GM19397 (cell line): ENCODE measurements at regions not wholly inside any gene's neighbourhood (a gene's known extent, or its start where the extent isn't known, plus 50 kb on each side); places are given as distances from the start of the nearest gene placed in this dataset.
"Not testable (repeated sequence)": the region's sequence is repeated elsewhere in the genome, so short reads cannot be mapped to it uniquely, and the experiment has no call there.

Experiments used
- ATAC-seq: cut with Tn5 transposase; IDR thresholded peaks from one replicate; pipeline ENCODE4 v1.9.1; 2021; ENCODE audit warnings: mild to moderate bottlenecking, moderate library complexity; ENCODE audit not compliant: unreplicated experiment

DNA sequence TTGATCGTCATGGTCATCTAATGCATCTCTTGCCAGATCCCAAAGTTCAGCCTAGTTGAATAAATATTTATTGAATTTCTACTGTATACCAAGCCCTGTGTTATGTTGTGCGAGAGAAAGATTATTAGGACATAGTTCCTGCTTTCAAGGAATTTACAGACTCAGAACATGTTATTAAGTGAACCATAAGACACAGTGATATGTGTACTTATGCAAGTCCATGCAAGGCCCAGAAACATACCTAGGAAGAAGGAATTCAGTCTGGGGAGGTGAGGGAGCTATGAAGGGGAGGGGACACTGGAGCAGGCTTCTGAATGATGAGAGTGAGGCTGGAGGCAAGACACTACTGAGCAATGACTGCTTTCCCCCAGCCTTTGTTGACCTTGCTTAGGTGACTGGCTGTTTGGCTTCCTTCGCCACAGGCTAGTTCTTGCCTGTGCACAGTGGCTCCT lies 81.4 kb downstream of the ACAA2 start:
- ATAC-seq, result no peak

DNA sequence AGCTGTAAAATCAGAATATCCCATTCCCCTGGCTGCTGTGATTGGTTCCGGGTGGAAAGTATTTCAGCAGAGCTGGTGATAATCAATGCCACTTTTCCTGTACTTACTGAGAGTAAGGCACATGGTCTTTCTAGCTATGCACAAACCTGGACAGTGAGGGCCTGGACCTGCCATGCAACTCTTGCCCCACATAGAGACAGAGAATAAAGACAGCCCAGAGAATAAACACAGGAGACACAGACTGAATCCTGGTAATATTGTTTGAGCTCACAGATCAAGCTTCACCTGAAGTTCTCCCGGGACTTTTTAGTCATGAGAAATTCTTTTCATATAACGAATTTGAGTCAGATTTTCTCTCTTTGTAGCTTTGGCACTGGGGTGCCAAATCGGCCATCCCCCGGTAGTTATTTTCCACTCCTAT lies 81.9 kb downstream of the ACAA2 start:
- ATAC-seq, result no peak

DNA sequence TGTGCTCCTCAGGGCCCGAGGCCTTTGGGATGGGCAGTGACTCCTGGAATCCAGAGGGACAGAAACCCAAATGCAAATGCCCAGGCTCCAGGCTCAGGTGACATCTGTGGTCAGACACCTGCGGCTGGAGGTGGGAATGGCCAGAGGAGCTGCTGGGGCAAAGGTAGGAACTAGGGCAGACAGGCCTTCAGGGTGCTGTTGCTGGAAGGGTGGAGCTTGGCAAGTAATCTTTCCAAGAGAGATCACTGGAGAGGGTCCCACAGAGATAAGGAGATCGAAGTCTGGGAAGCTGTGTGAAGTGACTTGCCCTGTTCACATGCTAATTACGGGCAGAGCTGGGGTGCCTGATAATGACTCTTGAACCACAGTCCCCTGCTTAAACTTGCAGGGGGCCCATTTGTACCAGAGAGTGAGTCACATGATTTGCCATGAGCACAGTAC lies 82.4 kb downstream of the ACAA2 start:
- no peak for ATAC-seq

DNA sequence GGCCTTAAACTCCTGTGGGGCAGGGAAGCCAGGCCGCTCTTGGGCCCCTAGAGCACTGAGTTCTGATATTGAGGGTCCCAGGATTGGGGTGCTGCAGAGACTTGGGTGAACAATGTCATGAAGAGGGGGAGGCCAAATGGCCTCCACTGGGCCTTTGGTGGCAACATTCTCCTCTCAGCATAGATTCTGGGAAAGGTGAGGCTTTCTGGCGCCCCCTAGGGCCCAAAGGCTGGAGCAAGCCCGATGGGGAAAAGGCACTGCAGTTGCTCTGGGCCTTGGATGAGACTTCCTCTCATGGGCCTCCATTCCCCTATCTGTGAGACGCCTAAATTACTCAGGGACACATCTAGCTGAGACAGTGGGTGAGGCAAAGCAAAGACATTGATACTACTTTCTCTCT lies 84.8 kb downstream of the ACAA2 start:
- no peak for ATAC-seq

DNA sequence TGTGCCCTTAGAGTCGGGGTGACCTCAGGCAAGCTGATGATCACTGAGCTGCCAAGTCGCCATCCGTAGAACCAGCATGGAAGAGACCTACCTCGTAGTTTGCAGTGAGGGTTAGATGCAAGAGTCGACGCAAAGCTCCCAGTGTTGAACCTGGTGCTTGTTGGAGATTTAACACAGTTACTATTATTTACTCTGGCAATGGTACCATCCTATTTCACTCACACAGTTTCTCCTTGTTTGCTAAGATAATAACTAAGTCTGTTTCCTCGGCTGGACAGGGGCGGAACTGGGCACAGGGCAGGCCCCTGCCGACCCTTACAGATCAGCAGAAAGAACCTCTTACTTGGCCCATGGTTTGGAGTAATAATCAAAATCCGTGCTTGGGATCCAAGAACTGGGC lies 85.5 kb downstream of the ACAA2 start:
- no peak for ATAC-seq

DNA sequence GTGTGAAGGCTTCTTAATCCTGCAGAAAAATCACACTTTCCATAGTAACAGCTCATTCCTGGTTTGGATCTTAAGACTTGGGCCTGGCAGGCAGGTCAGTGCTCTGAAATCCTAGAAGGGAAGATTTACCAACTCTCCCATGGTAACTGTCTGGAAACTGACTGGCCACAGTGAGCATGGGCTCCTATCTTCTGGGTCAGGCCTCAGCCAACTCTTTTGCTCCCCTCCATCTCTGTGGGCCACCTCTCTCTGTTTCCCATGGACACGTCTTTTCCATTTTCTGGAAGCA lies 86.7 kb downstream of the ACAA2 start:
- ATAC-seq, result no peak

DNA sequence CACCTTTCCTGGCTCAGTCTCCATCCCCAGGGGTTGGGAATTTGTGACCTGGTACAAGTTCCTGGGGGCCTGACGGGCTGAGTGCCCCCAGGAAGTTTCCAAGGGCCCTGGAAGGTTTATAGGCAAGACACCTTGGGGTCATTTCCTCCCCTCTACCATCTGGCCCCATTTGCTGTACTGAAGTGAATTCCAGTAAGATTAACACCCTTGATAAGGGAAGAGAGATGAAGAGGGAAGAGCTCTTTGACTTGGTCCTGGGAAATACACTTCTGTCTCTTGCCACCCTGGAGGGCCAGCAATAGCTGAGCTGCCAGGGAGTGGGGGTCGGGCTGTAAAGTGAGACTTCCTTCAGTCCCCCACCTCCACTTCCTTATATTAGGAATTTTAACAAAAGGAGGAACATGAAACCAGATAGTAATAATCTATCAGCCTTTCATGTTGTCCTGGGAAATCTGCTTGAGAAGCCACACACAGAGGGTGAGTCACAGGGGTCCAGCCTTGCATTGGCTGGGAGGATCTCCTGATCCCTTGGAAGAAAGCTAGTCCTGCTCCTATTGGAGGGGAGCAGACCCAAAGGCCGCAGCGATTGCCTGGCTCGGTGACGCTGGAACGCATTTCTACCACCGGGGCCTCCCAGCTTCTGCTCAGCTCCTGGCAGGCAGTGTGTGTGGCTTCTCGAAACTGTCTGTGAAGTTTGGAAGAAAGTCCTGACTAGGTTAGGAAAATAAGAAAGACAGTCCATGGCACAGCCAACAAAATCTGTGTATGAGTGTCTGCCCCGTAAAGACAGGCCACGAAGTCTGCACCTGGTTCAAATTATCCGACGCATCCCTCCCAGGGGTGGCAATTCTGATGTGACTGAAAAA lies 87.3 kb downstream of the ACAA2 start:
- no peak for ATAC-seq

DNA sequence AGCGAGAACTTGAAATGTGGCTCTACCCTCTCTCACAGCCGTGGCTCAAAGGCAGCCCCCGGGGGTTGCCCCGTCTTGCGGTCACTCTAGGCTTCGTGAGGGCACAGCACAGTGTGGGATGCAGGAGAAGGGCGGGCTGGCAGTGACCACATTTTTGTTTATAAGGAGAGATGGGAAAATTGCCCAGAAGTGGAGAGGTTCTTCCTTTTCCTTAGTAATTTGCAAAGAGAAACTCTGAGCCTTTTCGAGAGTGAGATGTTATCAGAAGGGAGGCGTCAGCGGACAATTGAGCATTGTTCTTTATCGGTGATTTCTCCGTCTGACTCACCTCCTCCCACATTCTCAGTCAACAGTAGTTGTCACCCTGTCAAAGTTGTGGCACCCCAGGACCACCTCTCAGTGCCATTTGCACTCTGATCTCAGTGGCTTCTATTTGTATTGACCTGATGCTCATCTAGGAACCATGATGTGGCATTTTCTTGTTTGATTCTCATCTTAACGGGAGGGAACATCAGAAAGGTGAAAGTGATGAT lies 89.6 kb downstream of the ACAA2 start:
- ATAC-seq, result no peak

DNA sequence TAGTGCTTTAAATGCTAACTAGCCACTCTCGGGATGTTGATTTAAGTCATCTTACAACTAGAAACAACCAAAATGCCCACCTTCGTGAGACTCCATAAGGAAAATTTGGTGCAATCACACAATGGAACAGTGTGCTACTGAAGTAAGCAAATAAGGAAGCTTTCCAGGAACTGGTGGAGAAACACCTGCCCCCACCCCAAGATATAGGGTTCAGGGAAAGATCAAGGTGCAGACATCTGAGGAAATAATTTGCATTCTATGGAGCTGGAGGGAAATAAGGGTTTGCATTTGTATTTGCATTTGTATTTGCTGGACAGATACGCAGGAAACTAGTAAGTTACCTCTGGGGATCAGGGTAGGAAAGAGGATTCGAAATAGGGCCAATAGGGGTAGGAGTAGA lies 90.9 kb downstream of the ACAA2 start:
- no peak for ATAC-seq

DNA sequence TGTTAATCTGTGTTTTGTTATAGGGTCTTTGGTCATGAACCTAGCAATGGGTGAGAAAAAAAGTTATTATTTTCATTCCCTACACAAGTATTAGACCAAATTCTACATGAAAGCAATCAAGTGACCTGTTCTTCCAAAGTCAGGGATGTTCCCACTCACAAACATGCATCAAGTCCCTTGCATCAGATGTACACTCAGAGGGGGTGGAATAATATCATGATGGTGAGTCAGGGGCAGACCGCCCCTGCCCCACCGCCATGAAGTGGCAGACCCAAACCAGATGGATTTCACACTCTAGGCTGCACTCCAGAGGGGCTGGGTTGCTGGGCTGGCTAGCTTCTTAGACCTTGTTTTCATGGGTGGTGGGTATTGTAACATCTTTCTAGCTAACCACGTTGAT lies 91.4 kb downstream of the ACAA2 start:
- ATAC-seq, result no peak

DNA sequence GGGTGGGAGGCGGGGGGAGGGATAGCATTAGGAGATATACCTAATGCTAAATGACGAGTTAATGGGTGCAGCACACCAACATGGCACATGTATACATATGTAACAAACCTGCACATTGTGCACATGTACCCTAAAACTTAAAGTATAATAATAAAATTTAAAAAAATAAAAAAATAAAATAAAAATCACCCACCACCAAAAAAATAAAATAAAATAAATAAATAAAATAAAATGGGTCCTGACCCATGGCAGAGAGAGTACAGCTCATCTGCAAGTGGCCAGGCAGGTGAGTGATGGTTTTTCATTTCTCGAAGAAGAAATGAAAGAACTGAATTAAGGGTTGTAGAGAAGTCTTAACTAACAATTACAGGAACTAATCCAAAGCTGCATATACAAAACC lies 92.4 kb downstream of the ACAA2 start:
- not testable (repeated sequence) for ATAC-seq

DNA sequence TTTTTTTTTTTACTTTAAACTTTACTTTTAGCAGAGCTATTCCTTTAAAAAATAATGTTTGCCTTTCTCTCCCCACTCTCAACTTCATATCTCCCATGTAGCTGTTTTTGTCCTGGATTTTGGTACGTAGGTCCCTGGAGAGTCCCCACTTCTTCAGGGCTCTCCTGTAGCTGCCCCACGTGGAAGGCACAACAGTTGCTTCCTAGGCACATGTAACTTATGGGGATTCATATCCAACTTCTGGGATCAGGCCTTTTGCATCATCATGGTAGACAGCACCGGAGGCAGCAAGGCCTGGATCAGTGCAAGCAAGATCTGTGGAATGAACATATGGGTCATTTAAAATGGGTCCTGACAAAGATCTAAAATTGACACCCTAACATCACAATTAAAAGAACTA lies 95.7 kb downstream of the ACAA2 start:
- no peak for ATAC-seq

DNA sequence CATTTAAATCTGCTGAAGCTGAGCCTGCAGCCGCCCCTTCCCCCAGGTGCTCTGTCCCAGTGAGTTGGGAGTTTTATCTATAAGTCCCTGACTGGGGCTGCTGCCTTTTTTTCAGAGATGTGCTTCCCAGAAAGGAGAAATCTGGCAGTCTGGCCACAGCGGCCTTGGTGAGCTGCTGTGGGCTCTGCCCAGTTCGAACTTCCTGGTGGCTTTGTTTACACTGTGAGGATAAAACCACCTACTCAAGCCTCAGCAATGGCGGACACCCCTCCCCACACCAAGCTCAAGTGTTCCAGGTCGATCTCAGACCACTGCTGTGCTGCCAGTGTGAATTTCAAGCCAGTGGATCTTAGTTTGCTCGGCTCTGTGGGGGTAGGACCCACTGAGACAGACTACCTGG lies 97.3 kb downstream of the ACAA2 start:
- ATAC-seq, result no peak

DNA sequence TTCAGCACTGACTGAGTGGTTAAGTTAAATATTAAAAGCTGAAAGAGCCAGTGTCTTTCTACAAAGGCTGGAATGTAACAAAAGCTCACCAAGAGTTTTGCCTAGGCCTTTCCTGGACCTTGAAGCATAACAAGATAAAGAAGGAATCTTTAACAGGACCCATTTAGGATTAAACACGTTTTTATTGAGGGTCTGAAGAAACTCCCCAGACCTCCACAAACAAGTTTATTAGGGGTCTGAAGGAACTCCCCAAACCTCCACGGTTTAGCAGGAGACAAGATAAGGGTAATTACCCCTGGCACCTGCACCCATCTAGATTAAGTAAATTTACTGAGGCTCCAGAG lies 104.0 kb downstream of the ACAA2 start:
- ATAC-seq, result no peak

DNA sequence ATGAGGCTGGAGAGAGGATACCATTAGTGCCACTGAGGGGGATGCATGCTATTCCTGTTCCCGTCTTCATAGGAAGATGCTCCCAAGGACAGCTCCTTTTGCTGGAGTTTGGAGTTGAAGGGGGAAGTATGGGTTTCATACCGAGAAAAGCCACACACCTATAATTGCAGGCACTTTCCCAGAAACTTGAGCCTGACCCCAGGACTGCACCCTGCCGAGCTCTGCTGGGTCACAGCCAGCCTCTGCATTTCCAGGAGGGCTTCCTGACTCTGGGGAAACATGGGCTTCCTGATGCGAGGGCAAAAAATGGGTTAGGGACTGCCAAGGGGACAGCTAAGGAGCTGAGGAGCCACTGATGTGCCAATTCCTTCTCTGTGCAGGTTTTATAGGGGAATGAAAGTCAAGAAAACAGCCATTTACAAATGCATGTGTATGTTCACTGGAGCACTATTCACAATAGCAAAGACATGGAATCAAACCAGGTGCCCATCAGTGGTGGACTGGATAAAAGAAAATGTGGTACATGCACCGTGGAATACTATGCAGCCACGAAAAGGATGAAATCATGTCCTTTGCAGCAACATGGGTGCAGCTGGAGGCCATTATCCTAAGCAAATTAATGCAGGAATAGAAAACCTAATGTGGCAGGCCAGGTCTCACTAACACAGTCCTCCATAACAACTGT lies 104.5 kb downstream of the ACAA2 start:
- ATAC-seq, result no peak

DNA sequence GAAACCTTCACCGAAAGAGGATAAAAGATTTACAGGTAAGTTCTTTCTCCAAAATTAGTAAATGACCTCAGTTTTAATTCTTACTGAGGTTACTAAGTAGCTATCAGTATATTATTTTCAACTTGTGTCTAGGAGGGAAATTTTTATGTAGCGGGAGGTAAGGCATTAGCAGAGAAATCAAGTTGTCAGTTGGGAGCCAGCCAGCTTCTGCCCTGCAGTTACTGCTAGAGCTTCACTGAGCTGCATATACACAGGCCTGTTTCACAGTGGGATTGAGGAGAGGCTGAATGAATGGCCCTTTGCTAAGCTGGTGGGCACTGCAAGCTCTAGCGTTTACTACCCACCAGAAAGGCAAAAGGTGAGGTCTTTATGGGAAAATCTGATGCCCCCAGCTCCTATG lies 105.7 kb downstream of the ACAA2 start:
- no peak for ATAC-seq

DNA sequence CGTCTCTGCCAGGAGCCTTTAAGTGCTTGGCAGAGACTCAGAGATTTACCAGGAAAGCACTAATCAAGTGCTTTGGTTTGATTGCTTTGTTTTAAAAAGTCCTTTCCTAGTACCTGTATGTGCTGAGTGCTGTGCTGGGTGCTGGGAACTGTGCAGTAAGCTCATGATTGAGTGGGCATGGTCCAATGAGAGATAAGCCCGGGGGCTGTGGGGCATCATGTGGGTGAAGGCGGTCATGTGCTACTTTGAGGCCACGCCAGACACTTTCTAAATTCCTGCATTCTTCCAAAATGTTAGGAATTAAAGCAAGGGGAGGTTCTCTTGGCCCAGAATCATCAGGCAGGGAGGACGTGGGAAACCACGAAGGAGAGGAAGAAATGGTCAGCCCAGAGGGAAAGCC lies 109.0 kb downstream of the ACAA2 start:
- no peak for ATAC-seq

DNA sequence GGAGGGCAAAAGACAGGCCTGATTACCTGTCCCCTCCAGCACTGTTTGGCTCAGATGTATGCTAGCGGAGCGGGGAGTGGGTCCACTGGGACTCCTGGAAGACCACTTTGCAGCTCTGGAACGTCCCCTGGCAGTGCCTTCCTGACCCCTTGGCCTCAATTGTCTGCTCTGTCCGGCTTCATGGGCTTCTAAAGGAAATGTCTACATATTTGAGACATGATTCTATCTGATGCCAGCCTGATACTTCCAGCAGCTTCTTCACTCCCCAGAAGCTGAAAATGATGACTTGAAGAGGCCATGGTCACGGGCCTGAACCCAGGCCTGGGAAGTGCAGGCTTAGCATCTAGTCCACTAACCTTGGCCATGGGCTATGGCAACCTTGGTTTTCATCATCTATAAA lies 112.1 kb downstream of the ACAA2 start:
- ATAC-seq, result no peak

DNA sequence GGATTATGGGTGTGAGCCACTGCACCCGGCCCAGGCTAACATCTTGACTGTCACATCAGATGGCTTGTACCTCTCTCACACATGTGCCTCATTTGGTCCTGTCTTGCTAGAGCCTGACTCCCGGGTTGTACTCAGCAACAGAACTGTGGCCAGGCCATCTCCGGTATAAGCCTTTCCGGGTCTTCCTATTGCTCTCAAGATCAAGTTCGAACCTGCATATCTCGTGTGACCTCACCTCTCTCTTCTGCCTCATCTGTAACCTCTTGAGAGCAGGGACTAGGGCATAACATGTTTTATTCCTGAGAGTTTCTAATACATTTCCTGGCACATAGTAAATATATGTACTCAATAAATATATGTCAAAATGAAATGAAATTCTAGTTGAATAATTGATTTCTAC lies 114.0 kb downstream of the ACAA2 start:
- no peak for ATAC-seq

DNA sequence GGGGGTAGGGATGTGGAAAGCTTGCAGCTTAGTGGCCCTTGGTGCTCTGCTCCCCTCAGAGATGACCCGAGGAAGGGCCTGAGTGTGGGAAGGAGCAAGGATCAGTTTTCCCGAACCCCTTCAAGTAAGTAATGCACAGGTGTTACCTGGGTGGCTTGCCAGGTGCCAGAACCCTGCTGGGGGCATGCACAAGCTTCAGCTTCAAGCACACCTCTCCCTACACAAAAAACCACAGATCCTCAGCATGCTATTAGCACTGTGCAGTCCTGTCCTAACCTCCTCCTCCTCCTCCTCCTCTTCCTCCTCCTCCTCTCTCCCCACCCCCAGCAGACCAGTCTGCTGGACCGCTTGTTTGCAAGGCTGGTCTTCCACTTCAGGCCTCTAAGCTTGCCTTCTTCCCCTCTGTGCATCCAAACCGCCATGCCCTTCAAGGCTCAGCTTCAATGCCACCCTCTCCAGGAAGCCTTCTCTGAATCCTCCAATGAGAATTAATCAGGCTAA lies 114.8 kb downstream of the ACAA2 start:
- ATAC-seq, result no peak

DNA sequence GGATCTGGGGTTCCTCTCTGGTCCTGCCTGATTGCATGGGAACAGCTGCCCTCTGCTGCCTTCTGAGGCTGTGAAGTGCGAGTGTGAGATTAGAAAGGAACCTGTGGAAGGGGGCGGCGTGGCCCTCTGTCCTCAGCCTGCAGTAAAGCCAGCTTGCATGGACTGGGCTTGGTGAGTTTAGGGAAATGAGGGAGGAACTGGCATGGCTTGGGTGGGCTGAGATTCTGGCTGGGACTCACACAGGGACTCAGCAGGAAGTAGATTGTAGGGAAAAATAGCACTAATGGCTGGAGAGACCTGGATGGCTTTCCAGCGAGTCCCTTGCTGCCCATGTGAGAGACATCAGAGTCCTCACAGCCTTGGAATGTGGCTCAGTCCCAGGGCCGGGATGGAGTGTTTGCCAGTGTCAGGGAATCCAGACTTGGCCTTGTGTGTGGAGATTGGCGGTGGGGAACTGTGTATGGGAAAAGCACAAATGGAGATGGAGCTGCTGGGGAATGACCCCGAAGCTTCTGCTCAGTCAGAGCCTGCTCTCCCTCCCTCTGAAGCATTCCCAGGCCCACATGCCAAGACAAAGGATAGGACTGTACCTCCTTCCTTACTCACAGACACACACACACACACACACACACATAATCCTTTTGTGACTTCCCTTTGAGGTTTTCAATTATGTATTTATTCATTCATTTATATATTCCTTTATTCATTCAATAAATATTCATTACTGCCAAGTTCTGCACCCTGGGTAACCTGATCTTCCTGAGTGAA lies 115.4 kb downstream of the ACAA2 start:
- ATAC-seq, result no peak
